CD4-positive, alpha-beta T cell treated with Interferon gamma for 1 hour (primary cell): ENCODE measurements at regions not wholly inside any gene's neighbourhood (a gene's known extent, or its start where the extent isn't known, plus 50 kb on each side); places are given as distances from the start of the nearest gene placed in this dataset.

Source experiments
- DNase-seq: peaks from one replicate; pipeline ENCODE4 v3.0.0-alpha.2; 2020

DNA sequence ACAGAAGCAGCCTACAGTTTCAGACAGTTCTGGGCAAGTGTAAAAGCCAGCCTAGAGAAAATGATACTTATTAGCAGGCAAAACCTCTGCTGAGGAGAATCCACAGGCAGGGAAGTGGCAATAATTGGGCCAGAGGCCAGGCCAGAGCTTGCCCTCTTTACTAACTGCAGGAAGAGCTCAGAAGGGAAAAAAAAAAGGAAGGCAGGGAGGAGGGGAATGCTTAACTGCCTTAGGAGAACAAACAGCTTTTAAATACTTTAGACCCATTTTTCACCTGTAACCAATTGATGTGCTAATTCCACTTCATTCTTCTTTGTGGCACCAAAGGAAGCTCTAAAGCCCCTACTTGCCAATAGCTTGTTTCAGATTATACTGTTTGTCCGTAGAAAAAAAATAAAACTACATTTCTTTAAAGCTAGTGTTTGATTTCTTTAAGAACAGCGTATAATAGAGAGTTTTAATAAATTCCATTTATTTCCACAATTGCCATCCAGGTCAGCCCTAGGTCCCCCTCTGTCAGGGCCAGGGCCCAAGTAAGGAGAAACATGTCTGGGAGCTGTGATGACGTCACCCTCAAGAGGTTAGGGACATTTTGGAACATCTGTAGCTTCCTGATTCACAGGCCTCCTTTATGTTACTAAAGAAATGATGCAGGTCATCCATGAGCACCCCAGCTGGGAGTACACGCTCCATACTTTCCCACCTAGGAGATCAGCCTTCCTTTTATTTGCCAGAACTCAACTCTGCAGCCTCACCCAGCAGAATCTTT, 384.3 kb downstream of the CDC5L start:
- no peak for DNase-seq

DNA sequence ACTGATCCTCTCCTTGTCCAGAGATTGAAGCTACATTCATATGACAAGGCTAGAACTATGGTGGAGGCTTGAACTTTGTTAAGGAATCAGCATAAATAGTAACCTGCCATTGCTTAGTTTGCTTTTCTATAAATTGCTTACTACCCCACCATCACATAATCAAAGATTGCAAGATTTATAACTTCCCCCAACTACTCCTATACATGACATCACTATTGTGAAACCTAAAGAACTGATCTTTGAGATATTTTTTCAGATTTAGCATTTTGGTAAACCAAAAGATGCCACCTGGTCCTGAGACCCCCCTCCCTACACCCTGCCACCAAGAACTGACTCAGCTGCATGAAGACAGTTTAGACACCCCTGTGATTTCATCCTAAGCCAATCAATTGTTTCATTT, 385.3 kb downstream of the CDC5L start:
- no peak for DNase-seq

DNA sequence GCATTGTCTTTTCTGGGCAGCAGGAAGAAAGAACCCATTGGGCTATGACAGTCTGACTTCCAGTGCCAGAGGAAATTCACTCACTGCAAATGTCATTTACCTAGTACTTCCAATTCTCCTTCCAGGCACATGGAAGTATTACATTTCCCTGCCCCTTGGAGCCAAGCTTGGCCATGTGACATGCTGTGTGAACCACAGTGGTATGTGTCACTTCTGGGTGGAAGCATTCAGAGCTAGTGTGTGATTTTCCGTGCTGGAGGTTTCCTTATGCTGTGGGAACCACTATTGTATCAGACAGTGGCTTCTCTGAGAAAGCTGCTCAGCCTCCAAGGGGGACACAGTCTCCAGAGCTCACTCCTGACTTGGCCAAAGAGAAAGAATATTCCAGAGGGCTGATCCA, 387.6 kb downstream of the CDC5L start:
- no peak for DNase-seq

DNA sequence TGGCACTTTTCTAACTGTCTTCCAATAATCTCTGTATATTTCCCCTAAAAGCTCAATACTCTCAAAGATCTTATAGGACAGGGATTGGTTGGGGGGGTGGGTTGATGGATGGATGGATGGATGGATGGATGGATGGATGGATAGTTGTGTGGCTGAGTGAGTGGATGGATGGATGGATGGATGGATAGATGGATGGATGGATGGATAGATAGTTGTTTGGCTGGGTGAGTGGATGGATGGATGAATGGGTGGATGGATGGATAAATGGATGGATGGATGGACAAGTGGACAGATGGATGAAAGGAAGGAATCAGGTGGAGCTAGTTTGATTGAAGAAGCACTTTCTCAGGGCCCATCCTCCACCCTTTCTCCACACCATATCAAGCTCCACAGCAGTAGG, 388.8 kb downstream of the CDC5L start:
- DNase-seq, result no peak

DNA sequence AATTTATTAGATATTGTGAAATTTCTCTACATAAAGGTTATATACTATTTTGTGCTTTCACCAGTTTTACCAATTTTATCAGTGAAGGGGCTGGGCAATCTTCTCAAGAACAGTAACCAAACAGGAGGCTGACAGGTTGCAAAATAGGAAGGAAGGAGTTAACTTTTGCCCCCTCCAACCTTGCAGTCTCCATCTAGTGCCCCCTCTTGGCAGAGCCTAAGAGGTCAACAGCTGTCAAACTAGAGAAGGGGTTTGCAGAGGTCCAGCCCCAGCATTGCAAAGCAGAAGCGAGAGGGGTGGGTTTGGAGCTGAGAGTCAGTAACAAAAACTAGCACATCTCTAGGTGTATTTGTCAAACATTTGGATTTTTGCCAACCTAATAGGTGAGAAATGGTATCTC, 391.0 kb downstream of the CDC5L start:
- no peak for DNase-seq
